ENCODE measurements at regions not wholly inside any gene's neighbourhood (a gene's known extent, or its start where the extent isn't known, plus 50 kb on each side); places are given as distances from the start of the nearest gene placed in this dataset.

DNA sequence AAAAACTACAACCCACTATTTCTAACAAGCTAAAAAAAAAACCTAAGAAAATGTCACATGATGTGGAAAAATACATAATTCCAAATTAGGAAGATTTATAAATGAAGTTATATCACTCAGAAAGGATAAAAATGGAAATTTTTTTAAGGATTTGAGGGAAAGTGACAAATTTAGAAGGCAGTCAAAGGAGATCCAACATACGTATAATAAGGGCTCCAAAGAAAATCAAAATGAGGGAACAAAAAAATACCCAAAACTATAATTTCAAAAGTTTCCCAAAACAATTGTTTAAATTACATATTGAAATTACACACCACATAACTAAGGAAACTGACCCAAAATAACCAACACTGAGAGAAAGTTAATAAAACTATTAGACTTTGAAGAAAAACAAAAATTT, 381.1 kb upstream of the KAZN start:
- Mint-ChIP-seq H3K27ac (no peak overlapping the region), H3K27me3 (peaks cover 6% of the 10 kb centered on the region), H3K36me3 (ENCODE audit: insufficient read depth) (peaks cover 2% of the 10 kb centered on the region), H3K9me3 (ENCODE audit: low read depth) (peaks cover 21% of the 10 kb centered on the region), H3K4me3 (ENCODE audit: low read depth) (no peak overlapping the region), H3K4me1 (ENCODE audit: low read depth) (no peaks in the 10 kb centered on the region)
- TF ChIP-seq, protein P1, sequence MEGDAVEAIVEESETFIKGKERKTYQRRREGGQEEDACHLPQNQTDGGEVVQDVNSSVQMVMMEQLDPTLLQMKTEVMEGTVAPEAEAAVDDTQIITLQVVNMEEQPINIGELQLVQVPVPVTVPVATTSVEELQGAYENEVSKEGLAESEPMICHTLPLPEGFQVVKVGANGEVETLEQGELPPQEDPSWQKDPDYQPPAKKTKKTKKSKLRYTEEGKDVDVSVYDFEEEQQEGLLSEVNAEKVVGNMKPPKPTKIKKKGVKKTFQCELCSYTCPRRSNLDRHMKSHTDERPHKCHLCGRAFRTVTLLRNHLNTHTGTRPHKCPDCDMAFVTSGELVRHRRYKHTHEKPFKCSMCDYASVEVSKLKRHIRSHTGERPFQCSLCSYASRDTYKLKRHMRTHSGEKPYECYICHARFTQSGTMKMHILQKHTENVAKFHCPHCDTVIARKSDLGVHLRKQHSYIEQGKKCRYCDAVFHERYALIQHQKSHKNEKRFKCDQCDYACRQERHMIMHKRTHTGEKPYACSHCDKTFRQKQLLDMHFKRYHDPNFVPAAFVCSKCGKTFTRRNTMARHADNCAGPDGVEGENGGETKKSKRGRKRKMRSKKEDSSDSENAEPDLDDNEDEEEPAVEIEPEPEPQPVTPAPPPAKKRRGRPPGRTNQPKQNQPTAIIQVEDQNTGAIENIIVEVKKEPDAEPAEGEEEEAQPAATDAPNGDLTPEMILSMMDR (IDR thresholded peaks at IDR 0.05; ENCODE audit: unreplicated experiment): no peak
- no peak for DNase-seq (ENCODE audit: low spot score, unreplicated experiment)

DNA sequence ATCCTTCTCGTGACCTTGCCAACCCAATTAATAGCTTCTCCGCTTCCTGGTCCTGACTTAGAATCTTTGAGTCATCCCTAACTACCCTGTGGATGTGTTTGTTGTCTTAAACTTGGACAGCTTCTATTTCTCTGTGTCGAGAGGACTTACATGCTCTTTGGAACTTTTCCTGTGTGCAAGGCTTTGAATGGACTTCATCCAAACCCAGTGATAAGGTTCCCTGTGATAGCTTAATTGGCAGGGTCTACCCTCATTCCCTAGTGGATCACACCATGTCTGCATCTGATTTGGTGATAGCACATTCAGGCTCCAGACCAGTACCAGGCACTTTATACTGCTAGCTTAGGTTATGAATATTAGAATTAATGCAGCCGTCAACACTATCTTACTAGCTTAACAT, 378.2 kb upstream of the KAZN start:
- Mint-ChIP-seq H3K36me3 (ENCODE audit: insufficient read depth) (peaks cover 2% of the 10 kb centered on the region), H3K9me3 (ENCODE audit: low read depth) (peaks cover 26% of the 10 kb centered on the region), H3K27ac (no peak overlapping the region), H3K4me1 (ENCODE audit: low read depth) (no peaks in the 10 kb centered on the region), H3K4me3 (ENCODE audit: low read depth) (no peak overlapping the region), H3K27me3 (peaks cover 9% of the 10 kb centered on the region)
- DNase-seq (ENCODE audit: low spot score, unreplicated experiment): no peak
- TF ChIP-seq, protein P1 (IDR thresholded peaks at IDR 0.05; ENCODE audit: unreplicated experiment): no peak

DNA sequence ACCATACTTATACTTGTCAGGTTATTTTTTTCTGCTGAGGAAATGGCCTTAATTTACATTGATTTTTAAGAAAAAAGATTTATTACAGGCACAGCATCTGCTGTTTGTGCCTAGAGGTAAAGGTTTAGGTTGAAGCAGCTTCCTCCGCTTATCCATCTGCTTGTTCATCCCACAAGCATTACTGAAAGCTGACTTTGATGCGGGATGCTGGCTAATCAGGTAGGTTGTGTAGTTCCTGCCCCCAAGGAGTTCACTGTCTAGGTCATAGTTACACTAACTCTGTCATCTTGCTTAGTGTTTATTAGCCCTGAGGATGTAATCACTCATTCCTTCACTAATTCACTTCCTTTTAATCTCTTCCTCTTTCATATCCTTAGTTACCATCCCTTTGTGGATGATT, 377.7 kb upstream of the KAZN start:
- Mint-ChIP-seq H3K9me3 (ENCODE audit: low read depth) (peaks cover 29% of the 10 kb centered on the region), H3K27me3 (peaks cover 9% of the 10 kb centered on the region), H3K36me3 (ENCODE audit: insufficient read depth) (peaks cover 2% of the 10 kb centered on the region), H3K4me3 (ENCODE audit: low read depth) (no peak overlapping the region), H3K4me1 (ENCODE audit: low read depth) (no peaks in the 10 kb centered on the region), H3K27ac (no peak overlapping the region)
- TF ChIP-seq, protein P1 (IDR thresholded peaks at IDR 0.05; ENCODE audit: unreplicated experiment): no peak
- DNase-seq (ENCODE audit: low spot score, unreplicated experiment): no peak

DNA sequence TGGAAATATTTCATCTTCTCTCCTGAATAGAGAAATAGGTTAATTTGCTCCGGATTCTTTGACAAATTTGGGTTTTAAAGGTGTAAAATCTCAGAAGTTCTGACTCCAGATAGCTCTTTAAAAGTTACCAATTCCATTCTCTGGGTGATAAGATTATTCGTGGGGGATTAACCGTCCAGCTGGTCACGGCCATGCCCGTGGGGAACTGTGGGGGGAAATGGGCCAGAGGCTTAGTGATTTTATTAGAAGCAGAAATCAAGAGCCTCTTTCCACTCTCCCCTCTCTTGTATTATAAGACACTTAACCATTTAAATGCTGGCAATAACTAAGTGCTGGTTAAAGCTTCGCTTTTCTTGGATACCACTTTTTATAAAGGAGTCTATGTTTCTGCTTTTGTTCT, 376.4 kb upstream of the KAZN start:
- TF ChIP-seq, protein P1 (IDR thresholded peaks at IDR 0.05; ENCODE audit: unreplicated experiment): no peak
- H3K4me1 Mint-ChIP-seq (ENCODE audit: low read depth): no peaks in the 10 kb centered on the region
- H3K36me3 Mint-ChIP-seq (ENCODE audit: insufficient read depth): no peaks in the 10 kb centered on the region
- H3K9me3 Mint-ChIP-seq (ENCODE audit: low read depth): peaks cover 27% of the 10 kb centered on the region
- H3K4me3 Mint-ChIP-seq (ENCODE audit: low read depth): no peak overlapping the region
- peaks cover 9% of the 10 kb centered on the region for H3K27me3 Mint-ChIP-seq
- no peak for DNase-seq (ENCODE audit: low spot score, unreplicated experiment)
- H3K27ac Mint-ChIP-seq: no peak overlapping the region

DNA sequence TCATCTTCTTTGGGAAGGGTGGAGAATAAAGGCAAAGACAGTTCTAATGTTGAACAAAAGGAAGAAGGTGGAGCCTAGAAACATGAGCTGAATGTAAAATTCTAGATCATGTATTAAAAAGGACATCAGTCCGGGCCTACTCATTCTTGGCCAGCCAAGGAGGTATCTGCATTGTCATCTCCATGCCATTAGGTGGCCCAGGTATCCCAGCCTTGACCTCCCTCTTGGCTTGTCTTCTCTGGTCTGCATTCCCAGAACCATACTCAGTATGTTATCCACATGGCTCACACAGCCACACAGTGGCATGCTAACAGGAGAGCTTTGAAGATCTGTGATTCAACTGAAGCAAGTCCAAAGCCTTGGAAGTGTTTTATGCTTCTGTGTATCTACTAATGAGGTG, 369.8 kb upstream of the KAZN start:
- Mint-ChIP-seq H3K36me3 (ENCODE audit: insufficient read depth) (no peaks in the 10 kb centered on the region), H3K4me3 (ENCODE audit: low read depth) (no peak overlapping the region), H3K4me1 (ENCODE audit: low read depth) (no peaks in the 10 kb centered on the region), H3K9me3 (ENCODE audit: low read depth) (peaks cover 11% of the 10 kb centered on the region), H3K27me3 (peaks cover under 1% of the 10 kb centered on the region), H3K27ac (no peak overlapping the region)
- DNase-seq (ENCODE audit: low spot score, unreplicated experiment): no peak
- TF ChIP-seq, protein P1 (IDR thresholded peaks at IDR 0.05; ENCODE audit: unreplicated experiment): no peak
